Stimulated activated CD8-positive, alpha-beta memory T cell treated with anti-CD3 and anti-CD28 coated beads, Interleukin-4, amount 100 ng/mL, for 24 hours (primary cell): ENCODE measurements at regions not wholly inside any gene's neighbourhood (a gene's known extent, or its start where the extent isn't known, plus 50 kb on each side); places are given as distances from the start of the nearest gene placed in this dataset.

Experiments used
- DNase-seq: peaks from one replicate; pipeline ENCODE4 v3.0.0-alpha.2; 2020; ENCODE audit warnings: low read depth

DNA sequence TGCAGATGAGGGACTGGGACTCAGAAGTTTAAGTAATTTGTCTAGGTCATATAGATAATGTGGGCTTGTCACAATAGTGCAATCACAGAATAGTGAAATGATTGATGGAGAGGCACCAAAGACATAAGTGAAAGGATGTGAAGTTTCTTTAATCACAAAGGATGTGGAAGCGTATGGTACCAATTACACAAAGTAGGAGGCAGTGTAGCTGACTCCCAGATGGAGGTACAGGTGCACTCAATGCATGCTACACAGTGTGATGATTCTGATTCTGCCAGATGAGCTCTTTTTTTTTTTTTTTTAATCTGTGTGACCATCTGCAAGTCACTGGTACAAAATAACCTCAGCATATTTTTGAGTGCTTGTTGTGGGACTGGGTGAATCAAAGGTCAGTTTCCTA is 411.3 kb downstream of the SPRY1 start:
- DNase-seq = no peak

- DNase-seq = no peak
These were observed 413.3 kb downstream of the SPRY1 start for GRCh38 chr4:123809864-123810263.

DNA sequence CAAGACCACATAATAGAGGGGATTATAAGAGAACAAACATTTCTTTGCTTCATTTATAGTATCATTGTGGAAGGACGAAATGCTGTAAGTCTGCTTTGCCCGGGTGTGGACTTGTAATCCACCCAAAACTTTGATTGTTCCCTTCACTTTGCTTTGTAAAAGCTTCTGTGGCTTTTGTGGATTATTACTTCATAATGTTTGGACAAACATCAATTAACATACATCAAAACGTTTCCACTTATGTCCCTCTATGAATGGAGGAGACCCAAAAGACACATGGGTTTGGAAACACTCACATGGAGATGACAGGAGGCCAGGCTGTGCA is 415.4 kb downstream of the SPRY1 start:
- DNase-seq = no peak

DNA sequence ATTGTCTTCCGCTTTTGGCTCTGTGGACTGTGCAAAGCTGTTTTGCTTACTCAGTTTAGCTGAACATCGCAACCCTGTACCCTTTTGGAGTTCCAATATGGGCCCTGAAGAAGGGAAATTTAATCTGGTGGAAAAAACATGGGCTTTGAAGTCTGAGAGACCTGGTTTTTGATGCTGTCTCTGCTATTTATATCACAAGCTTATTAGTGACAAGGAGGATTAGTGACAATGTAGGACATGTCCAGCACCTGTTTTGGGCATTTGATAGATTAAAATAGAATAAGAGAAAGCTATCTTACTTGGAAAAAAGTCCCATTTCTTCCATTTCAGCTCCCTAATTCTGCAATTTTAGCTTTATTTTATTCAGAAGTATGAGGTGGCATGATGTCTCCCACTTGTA is 417.3 kb downstream of the SPRY1 start:
- DNase-seq = no peak

DNA sequence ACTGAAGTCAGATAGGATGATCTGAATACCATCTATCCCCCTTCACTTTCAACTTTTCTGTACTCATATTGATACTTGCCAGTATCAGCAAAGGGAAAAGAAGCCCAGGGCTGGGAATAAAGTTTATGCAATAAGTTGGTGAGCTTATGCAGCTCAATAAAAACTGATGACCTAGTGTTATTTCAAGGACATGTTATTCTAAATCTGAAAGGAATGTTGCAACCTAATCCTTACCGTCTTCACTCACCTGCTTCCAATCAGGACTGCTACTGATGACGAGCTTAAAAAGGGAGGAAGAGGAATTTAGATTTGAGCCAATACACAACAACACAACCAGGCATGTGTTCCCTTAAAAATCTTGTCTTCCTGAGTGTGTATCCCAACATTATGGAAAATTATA is 419.9 kb downstream of the SPRY1 start:
- no peak for DNase-seq

DNA sequence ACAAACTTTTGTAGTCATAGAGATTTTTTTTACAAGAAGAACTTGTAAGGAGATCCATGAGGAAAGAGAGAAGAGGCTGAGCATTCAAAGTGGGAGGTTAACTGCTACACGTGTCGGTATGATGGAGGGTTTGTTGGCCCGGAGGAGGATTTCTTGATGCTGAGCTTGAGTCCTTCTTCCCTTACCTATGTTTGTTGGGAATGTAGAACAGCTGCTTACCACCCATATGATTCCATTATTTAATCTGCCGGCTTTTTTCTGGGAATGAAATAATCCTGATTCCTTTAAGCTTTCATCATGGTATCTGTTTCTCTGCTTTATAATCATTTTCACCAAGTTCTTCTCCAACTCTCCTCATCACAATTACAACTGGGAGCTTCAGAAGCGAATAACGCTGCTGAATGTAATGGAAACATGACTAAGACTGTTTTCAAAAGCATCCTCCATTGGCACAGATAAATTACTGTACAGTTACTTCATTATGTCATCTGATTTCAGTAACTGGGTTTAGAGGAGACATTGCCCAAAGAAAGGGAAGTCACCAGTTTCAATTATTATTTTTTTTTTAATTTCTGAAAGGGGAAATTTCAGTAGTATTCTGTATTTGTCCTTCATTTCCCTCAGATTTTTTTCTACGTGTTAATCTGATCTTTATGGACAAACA is 420.6 kb downstream of the SPRY1 start:
- DNase-seq = no peak

GRCh38 chr4:123819362-123820035 is 422.9 kb downstream of the SPRY1 start:
- DNase-seq = no peak

DNA sequence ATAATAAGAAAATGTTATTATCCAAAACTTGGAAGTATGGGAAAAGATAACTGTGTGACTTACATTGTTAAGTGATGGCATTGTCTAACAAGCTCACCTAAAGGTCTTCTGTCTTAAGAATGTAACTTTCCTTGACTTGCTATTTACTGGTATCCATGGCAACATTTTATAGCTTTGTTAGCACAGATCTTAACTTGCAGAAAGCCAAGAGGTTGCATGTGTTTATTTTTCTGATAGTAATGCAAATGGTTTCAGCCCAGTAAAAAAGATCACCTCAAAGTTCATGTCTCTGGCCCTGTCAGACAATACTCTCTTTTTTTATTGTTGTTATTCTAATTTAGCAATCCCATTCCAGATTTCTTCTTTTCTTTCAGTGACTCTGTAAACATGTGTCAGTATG is 425.3 kb downstream of the SPRY1 start:
- DNase-seq = no peak

DNA sequence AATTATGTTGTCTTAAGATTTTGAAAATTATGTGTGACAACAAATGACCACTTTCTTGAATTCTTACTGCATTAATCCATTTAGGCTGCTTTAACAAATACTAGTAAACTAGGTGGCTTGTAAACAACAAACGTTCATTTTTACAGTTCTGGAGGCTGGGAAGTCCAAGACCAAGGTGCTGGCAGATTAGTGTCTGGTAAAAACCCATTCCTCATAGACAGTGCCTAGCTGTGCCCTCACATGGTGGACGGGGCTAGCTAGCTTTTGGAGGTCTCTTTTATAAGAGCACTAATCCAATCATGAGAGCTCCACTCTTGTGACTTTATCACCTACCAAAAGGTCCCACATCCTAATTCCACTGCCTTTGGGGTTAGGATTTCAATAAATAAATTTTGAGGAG is 425.8 kb downstream of the SPRY1 start:
- DNase-seq = no peak

- DNase-seq = no peak
These were observed 426.6 kb downstream of the SPRY1 start for GRCh38 chr4:123823244-123823643.

- DNase-seq = no peak
These were observed 427.9 kb downstream of the SPRY1 start for GRCh38 chr4:123824524-123824923.

DNA sequence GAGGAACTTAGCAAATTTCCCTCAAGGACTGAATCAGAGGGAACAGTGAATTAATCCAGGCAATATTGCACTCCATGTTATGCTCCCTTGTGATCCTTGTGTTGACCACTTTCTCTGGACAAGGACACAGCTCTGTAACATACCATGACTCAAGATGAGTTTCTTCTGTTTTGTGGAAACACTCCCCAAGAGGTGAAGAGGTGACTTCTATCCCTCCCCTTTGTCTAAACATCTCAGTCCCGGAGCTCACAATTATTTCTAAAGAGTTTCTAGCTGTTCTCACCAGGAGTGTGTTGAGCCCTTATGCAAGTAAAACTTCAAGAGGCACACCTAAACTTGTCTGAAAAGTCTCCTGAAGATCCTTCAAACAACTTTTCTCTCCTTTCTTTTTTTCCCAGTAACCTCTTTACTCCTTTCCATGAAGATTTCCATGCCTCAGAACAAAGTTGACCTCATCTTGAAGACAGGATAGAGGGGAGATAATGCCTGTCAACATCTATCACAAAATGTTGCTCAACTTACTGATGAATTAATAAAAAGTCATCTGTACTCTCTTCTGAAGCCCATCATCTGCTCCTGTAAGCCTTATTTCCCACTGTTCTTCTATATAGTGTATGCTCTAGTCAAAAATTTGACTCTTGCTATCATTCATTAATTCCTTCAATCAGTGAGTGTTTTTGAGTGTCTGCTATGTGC is 429.1 kb downstream of the SPRY1 start:
- DNase-seq = no peak

- DNase-seq = no peak
These were observed 430.3 kb downstream of the SPRY1 start for GRCh38 chr4:123826896-123827295.

- DNase-seq = no peak
These were observed 430.9 kb downstream of the SPRY1 start for GRCh38 chr4:123827511-123827910.

DNA sequence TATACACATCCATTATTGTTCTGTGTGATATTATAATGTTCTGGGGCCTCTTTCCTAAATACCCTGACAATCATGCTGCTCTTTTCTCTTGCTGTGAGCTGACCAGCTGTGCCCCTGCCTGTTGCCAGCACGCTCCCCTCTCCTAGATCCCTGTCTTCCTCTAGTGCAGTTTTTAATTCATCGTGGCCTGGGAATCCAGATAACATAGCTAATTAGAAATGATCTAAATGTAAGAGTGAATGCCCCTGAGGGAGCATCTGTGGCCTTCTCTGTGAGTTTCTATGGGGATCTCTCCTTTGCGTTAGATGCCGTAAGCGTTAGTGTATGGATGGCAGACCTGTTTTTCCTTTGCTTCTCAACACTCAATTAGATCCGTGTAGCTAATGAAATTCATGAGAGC is 434.3 kb downstream of the SPRY1 start:
- no peak for DNase-seq

- no peak for DNase-seq
These were observed 435.8 kb downstream of the SPRY1 start for GRCh38 chr4:123832173-123833026.

DNA sequence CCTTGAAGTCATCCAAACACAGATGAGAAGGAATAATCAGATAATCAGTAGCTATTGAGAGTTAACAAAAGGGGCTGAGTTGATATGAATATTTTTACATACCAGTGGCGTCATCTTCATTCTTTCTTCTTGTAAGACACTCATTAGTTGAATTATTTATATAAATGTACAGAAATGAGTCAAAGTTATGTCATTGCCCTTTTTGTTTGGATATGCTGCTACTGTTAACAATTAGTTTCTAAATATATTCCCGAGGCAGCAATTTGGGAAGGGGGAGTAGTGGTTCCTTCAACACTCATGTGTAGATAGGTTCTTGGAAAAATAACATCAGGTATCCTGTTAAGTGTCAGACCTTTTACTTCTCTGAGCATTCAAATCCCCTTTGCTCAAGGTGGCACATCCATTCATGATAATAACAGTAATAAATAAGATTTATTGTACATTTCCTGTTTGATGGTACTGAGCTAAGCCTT is 436.6 kb downstream of the SPRY1 start:
- DNase-seq = no peak

- no peak for DNase-seq
These were observed 439.4 kb downstream of the SPRY1 start for GRCh38 chr4:123835831-123836590.

- no peak for DNase-seq
These were observed 440.4 kb downstream of the SPRY1 start for GRCh38 chr4:123836851-123837595.

DNA sequence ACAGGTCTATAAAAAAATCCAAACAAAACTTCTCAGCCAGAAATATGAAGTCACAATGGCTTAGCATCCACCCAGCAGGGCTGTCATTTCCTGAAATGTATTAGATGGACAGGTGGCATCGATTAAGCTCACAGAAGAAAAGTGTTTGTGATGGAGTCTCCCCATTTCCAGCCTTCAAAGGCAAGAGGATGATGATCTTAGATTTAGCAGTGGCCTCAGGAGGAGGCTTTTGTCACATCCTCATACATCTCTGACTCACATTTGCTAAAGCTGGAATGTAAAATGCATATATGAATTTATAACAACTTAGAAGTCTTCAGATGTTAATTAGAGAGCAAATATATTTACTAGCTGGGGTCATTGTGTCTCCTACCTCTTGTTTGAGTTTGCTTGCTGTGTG is 441.9 kb downstream of the SPRY1 start:
- DNase-seq = no peak

- no peak for DNase-seq
These were observed 443.6 kb downstream of the SPRY1 start for GRCh38 chr4:123840197-123840596.
